ENCODE measurements at regions not wholly inside any gene's neighbourhood (a gene's known extent, or its start where the extent isn't known, plus 50 kb on each side); places are given as distances from the start of the nearest gene placed in this dataset.
A peak's percentile ranks its signal among the peaks of the same experiment; 100 is the strongest.
"Not testable (repeated sequence)": the region's sequence is repeated elsewhere in the genome, so short reads cannot be mapped to it uniquely, and the experiment has no call there.

DNA sequence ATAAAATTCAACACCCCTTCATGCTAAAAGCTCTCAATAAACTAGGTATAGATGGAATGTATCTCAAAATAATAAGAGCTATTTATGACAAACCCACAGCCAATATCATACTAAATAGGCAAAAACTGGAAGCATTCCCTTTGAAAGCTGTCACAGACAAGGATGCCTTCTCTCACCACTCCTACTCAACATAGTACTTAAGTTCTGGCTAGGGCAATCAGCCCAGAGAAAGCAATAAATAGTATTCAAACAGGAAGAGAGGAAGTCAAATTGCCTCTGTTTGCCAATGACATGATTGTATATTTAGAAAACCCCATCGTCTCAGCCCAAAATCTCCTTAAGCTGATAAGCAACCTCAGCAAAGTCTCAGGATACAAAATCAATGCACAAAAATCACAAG is 673.8 kb upstream of the IGFBP3 start:
- not testable (repeated sequence) for DNase-seq (ENCODE audit: low spot score)

DNA sequence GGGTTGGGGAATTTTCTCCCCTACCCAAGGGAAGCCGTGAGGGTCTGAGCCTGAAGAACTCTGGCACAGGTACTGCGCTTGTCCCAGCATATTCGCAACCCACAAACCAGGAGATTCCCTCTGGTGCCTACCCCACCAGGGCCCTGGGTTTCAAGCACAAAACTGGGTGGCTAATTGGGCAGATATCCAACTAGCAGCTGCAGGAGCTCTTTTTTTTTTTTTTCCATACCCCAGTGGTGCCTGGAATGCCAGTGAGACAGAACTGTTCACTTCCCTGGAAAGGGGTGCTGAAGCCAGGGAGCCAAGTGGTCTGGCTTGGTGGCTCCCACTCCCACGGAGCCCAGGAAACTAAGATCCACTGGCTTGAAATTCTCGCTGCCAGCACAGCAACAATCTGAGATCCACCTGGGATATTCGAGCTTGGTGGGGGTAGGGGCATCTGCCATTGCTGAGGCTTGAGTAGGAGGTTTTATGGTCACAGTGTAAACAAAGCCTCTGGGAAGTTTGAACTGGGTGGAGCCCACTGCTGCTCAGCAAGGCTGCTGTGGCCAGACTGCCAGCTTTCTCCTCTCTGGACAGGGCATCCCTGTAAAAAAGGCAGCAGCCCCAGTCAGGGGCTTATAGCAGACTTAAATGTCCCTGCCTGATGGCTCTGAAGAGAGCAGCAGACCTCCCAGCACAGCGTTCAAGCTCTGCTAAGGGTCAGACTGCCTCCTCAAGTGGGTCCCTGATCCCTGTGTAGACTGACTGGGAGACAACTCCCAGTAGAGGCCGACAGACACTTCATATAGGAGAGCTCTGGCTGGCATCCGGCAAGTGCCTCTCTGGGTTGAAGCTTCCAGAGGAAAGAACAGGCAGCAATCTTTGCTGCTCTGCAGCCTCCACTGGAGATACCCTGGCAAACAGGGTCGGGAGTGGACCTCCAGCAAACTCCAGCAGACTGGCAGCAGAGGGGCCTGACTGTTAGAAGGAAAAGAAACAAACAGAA is 670.1 kb upstream of the IGFBP3 start:
- DNase-seq (ENCODE audit: low spot score) = not testable (repeated sequence)

DNA sequence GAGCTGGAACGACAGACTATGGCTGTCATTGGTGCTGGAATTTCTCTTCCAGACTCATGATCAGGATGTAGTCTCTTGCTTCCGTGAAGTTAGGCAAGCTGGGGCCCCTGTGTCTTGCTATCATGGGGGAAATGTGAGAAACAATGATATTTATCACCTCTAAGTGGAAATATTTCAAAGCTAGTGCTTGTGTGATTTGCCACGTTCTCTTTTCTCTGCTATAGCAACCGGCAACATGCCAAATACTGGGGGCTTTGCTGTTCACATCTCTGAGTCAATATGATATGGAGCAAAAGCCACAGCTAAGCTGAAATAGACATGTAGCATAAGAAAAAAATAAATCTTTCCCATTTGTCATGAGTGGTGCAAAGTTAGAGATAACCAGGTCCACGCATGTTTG is 668.2 kb upstream of the IGFBP3 start:
- no peak for DNase-seq (ENCODE audit: low spot score)

DNA sequence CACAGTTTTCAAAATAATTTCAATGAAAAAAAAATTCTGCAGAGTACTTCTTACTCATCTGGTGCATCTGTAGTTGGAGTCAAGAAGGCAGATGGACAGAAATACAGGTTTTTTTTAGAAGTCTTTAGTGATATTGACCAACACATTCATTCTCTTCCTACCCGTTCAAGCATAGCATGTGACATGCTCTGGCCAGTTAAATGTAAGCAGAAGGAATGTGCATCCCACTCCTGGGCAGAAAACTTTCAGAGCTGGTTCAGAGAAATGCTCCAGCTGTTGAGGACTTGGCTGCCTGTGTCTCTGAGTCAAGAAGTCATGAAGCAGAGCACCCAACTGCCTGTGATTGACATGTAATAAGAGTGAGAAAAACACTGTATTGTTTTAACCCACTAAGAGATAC is 665.3 kb upstream of the IGFBP3 start:
- no peak for DNase-seq (ENCODE audit: low spot score)

DNA sequence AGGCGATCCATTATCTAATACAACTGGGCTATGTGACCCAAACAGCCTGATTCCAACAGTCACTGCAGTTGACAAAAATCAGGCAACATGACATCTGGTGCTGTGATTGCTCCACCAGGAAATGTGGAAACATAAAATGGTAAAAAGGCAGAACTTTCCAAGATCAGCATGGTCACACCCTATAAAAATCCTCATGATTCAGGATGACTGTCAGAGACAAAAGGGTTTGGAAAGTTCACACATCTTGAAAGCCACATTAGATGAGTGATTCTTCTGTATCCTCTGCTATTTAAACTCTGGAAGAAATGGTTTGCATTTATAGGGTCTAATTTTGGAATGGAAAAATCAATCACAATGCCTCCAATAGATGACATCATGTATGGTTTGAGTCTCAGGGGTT is 662.6 kb upstream of the IGFBP3 start:
- no peak for DNase-seq (ENCODE audit: low spot score)

DNA sequence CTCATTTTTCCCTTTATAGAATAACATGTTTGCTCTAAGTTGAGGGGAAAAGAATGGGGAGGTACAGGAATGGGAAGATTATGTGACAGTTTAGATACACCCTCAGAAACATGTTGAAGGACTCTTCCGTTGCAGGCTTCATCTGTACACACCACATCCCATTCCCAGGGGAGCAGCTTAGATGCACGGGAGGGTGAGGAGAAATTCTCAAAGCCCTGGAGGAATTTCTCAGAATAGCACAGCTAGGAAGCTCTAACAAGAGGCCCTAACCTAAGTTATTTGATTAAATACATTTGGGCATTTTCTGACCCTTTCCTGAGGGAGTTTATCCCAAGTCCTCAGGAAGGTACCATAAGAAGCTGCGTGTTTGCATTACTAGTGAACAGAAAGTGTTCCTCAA is 660.2 kb upstream of the IGFBP3 start:
- peak; percentile 56 for DNase-seq (ENCODE audit: low spot score)

DNA sequence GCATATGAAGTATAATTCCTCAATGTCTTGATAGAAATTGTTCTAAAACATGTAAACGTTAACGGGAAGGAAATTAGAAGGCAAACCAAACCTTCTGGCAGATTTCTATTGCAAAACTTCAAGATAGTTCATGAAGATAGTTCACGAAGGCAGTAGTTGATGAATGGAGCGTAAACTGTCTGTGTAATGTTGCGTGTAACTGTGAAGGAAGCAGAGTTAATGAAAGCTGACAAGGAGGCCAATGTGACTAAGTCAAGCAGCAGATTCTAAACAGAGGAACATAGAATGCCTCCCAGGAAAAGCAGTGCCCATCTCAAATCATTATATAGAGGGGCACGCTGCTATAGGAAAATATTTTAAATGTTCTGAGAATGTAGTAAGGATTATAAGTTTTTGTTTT is 659.7 kb upstream of the IGFBP3 start:
- DNase-seq (ENCODE audit: low spot score) = peak; percentile 81

DNA sequence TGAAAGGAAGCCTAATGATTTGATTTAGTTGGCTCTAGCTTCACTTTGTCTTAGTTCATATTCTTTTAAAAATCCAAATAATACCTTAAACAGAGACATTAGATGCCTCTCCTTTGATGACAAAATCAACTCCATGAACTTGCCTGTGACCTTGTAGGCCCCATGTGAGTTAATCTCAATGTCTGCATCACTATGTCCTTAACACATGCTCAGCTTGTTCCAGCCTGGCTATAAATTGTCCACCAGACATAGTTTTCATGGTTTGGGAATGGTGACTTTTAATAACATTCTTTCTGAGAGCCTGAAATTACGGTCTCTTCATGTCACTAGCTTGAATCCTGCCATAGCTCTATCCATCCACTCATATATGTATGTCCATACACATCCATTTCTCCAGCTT is 656.3 kb upstream of the IGFBP3 start:
- no peak for DNase-seq (ENCODE audit: low spot score)

DNA sequence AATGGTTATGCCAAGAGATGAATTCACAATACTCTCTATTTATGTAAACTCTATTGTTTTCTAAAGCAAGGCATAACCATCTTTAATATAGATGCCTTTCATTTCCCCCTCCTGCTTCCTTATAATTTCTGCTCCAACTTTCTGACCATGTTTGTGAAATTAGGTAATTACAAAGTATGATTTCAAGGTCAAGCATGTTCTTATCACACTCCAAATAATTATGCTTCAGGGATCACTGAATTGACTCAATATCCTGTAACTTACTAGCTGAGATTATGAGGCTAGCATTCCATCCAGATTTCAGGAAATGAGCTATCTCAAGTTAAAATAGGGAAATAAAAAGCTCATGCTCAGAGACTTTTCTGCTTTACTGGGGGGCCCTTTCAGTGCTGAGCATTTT is 655.9 kb upstream of the IGFBP3 start:
- DNase-seq (ENCODE audit: low spot score) = no peak

DNA sequence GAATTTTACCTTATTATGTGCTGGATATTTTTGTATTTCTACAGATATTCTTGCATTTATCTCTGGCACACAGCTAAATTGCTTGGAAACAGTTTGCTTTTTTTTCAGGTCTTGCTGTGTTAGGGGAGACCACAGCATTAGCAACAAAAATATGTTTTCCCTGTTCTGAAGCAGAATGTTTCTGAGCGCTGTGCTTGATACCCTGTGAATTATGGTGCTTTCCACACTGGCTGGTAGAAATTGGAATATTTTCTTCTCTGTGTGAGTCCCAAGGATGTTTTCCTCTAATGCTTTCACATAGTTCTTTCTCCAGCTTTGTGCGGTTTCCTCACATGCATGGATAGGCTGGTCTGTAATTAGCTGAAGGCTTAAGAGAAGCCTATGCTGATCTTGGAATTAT is 651.6 kb upstream of the IGFBP3 start:
- no peak for DNase-seq (ENCODE audit: low spot score)

DNA sequence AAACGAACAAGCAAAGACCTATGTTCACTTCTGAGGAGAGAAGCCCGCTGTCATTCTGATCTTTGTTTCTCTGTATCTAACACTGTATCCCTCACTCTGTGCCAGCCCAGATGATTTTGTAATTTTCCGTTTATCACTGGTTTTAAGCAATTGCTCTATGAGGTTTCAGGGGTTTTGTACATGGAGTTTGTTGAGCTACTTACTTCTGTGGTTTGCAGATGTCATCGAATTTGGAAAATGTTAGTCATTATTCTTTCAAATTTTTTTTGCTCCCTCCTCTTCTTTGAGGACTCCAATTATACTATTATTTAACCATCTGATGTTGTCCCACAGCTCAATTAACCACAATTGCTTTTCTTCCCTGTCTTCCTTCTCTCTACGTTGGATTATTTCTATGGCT is 650.9 kb upstream of the IGFBP3 start:
- DNase-seq (ENCODE audit: low spot score) = no peak

DNA sequence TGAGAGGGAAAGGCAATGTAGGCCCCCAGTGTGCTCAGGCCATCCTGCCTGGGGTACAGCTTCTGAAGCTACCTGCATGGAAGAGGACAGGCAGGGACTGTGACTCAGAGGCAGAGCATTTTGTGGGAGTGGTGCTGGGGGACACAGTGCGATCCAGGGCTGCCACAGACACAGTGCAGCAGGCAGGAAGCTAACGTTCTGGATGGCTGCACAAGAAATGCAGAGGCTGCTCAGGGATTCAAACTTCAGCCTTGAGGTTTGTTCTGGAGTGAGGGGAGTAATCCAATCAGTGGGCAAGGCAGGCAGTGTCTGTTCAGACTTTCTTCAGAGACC is 648.0 kb upstream of the IGFBP3 start:
- peak; percentile 73 for DNase-seq (ENCODE audit: low spot score)

DNA sequence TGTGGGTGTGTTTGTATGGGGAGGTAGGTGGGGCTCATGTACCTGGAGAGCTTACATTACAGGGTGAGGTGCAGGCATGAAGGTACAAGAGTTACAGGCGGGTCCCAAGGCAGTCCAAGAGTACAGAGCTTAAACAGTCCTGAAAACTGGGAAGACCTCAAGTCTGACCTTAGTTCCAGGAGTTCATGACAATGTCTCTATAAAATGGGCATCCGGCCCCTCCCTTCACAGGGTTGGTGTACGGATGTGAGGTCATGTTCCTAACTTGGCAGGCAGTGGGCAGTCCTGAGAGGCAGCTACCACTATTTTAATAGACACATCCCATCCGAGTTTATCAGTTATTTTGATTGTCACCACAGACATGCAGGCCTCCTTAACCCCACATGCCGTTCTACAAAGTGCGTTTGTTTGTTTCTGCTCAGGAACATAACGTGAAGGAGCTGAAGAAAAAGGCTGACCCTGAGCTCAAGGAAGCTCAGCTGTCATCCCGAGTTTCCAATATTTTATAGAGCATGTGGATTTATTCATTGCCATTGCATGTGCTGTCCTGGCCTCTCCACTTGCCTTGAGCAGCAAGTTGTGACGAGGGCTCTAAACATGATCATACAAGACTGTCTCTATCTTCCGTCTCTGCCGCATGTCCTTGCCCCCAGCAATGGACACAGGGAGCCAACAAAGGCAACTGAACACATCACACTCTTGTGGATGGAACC is 647.5 kb upstream of the IGFBP3 start:
- no peak for DNase-seq (ENCODE audit: low spot score)

DNA sequence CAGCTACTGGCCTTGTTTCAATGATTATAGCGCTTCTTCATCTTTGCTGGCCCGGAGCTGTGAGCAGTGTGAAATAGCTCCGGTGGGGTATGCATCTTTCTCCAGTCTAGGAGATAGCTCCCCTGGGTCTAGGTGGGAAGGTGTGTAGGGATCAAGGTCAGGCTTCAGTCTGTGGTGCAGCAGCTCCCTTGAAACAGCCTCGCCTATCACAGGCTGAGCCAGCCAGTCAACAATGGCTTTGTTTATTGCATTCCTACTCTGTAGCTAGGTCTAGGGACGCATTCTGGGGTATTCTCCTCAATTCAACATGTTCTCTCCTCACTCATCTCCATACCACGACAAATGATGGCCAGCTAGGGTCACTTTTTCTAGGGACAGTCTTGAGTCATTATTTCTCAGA is 646.8 kb upstream of the IGFBP3 start:
- DNase-seq (ENCODE audit: low spot score) = no peak

DNA sequence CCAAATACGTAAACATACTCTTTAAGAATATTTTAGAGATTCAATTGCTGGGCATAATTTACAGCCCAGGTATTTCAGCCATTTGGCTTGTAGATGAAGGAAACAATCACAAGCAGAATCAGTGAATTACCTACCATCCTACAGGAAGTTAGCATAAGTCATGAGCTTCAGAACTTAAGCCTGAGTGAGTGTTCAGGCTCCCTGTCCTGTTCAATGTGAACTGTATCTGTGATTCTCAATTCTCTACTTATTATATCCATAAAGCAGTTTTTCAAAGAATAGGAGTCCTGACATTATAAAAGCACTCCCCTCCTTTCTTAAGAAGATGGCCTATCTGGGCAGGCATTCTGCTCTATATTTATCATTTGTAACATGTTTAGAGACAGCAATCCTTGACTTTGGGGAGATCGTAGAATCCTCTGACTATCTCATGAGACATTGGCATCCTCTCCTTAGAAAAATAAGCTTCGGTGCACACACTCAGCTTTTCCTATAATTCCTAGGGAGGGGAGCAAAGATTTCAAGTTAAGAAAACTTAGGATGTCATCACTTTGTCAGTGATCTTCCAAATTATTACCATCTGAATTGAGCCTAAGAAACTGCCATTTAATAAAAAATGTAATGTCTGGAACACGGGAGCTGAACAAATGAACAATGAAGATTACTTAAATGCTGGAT is 645.2 kb upstream of the IGFBP3 start:
- DNase-seq (ENCODE audit: low spot score) = no peak

DNA sequence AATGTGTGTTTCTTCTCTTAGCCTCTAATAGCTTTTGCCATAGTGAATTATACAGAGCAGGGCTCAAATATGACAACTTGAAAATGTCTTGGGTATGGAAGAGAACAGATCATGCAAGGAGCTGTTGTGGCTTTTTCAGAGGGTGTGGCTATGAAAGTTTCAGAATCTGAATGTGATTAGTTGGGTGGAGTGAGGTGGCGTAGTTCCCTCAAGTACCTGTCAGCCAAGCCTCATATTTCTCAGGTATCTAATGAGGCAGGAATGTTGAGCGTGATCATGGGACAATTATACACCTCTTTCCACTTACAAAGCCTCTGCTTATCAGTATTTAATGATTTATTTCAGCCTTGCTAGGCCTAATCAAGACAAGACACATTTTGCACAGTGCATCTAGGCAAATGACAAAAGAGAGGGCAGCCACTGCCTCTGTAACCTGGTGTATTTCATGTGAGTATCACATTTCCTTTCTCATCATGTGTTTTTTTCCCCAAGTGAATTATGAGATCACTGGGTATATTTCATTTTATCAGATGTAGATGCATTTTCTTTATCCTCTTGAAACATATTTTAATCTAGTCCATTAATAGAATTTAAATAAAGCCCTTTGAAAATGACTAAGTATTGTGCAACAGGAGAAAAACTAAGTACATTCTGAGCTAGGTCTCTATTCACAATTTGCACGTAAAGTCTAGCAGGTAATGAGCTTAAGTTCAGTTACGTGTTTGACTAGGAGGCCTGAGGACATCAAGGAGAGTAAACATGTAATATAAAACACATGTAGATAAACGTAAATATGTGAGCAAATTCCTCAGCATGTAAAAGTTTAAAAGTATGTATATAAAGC is 644.4 kb upstream of the IGFBP3 start:
- no peak for DNase-seq (ENCODE audit: low spot score)

DNA sequence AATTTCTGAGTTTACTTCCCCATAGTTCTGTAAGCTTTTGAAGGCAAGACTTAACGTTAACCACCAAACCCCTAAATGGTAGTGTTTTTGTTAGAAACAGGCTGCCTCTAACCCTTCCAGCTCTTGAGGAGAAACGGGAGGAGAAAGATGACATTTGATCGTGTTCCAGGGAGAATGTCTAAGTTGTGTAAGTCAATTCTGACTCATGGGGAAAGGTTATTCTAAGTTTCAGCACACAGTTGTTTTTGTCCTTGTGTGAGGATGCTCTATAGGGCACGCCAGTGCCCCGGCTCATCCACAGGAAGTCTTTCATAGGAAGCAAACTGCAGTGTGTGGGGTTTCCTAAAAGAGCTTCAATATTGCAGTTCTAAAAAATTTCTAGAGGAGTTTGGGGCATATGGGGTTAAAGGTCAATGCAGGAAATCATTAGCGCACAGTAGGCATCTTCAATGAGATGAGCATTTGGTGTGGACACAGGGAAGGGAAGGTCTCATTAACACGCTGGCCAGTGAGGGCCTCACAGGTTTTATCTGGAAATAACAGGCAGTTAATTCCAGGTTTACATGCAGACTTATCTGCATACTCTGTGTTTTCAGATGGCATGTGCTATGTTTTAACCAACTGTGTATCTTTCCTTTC is 638.2 kb upstream of the IGFBP3 start:
- peak; percentile 22 for DNase-seq (ENCODE audit: low spot score)

DNA sequence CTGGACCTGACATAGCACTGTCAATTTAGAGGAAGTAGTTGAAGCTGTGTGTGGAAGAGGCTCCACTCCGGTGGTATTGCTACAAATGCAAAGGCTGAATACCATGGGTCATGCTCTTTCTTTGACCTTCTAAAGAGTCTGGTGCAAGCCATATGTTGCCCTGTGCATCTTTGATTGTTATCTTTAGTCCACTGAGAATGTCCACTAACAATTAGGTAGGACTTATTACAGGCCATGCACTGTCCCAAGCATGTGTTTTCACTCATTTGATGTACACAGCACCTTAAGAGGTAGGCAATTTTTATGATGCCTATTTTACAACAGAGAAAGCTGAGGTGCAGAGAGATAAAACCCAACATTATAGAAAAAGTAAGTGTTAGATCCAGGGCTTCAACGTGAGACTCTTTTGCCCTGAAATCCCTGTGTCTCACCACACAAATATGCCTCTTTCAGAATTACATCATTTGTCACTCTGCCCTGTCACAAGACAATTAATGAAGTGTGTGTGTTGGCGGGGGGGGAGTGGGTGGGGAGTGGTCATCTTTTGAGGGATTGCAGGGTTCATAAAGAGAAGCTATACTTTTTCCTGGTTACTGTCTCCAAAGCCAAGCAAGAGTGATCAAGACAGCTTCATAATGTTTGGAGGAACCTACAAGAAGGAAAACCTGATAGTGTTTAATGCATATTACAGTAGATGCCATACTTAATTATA is 637.6 kb upstream of the IGFBP3 start:
- peak; percentile 77 for DNase-seq (ENCODE audit: low spot score)

DNA sequence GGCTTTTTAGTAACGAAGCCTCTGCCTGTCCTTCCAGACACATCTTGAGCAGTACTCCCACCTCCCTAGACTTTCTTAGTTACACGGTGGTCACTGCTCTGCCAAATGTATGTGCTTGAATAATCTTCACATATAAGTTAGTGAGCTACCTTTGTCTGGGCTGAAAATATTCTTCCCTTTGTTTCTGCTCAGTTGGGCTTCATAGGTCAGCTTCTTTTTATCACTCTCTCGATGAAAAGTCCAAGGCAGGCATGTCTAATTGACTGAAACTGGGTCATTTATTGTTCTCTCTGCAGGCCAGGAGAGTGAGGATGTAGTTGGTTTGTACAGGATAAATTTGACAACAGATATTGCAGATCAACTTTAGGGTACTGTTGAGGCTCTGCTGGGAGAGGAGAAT is 636.7 kb upstream of the IGFBP3 start:
- DNase-seq (ENCODE audit: low spot score) = peak; percentile 20

DNA sequence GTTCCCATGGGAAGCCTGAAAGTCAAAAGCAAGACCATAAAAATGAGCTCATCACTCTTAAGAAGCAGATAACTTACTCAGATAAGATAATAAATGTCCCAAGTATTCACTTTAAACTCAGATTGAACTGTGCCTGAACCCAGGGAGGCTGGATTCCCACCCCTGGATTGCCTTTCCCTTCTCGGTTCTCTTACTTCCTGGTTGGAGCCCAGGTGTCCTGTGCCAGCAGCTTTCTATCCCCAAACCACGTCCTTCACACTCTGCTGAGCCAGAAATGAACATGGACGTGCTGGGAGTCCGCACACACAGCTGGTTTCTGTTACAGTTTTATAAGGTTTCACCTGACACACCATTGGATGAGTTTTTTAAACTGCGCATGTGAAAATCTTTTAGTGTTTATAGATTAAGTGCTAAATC is 636.2 kb upstream of the IGFBP3 start:
- peak; percentile 75 for DNase-seq (ENCODE audit: low spot score)

Data from SK-N-DZ (cell line).